H1 (cell line): ENCODE measurements at regions not wholly inside any gene's neighbourhood (a gene's known extent, or its start where the extent isn't known, plus 50 kb on each side); places are given as distances from the start of the nearest gene placed in this dataset.

ENCODE experiments used
- BRCA1 ChIP-seq: IDR thresholded peaks from 2 replicates; pipeline ENCODE4 v1.6.1; 2012; ENCODE audit warnings: low read depth, low read length, improper control_type of control experiment
- CBX5 ChIP-seq: fragments of 300-800, 300-1000 bp; sonication (generic); IDR thresholded peaks from 2 replicates; pipeline ENCODE4 v1.7.1; 2016; ENCODE audit warnings: antibody characterized with exemption, low read length, low read depth
- CEBPB ChIP-seq: IDR thresholded peaks from 2 replicates; pipeline ENCODE4 v1.6.1; 2012; ENCODE audit warnings: low read depth, low read length
- CHD7 ChIP-seq: fragments of 300-600 bp; sonication (generic); IDR thresholded peaks from 2 replicates; pipeline ENCODE4 v1.7.1; 2012; ENCODE audit warnings: low read length, moderate library complexity, mild to moderate bottlenecking, inconsistent platforms; ENCODE audit not compliant: insufficient replicate concordance
- EGR1 ChIP-seq: IDR thresholded peaks from 2 replicates; pipeline ENCODE4 v1.6.1; 2011; ENCODE audit warnings: low read depth, low read length, borderline replicate concordance
- EP300 ChIP-seq, 2 experiments: IDR thresholded peaks; 1 replicate in 1 of 2; 2 replicates in 1 of 2; pipeline ENCODE4 v1.6.1; 2011 to 2012; ENCODE audit warnings: low read depth in 2 of 2, low read length in 2 of 2, mild to moderate bottlenecking in 2 of 2, borderline replicate concordance in 1 of 2, inconsistent platforms in 1 of 2, moderate library complexity in 1 of 2
- KDM1A ChIP-seq: fragments of 200-600, 300-600 bp; sonication (generic); IDR thresholded peaks from 2 replicates; pipeline ENCODE4 v1.7.1; 2016; ENCODE audit warnings: mild to moderate bottlenecking, low read length, borderline replicate concordance
- POLR2A ChIP-seq, 2 experiments: IDR thresholded peaks; 1 replicate in 1 of 2; 2 replicates in 1 of 2; pipeline ENCODE4 v1.6.1; 2011; ENCODE audit warnings: low read depth in 2 of 2, low read length in 2 of 2, mild to moderate bottlenecking in 2 of 2; ENCODE audit errors: control extremely low read depth in 1 of 2
- RBBP5 ChIP-seq: IDR thresholded peaks from 2 replicates; pipeline ENCODE4 v1.7.1; 2012; ENCODE audit warnings: low read depth, mild to moderate bottlenecking, inconsistent platforms, low read length, moderate library complexity, borderline replicate concordance
- SP4 ChIP-seq: IDR thresholded peaks from 2 replicates; pipeline ENCODE4 v1.6.1; 2012; ENCODE audit warnings: low read length, inconsistent platforms
- TEAD4 ChIP-seq: IDR thresholded peaks from 2 replicates; pipeline ENCODE4 v1.6.1; 2012; ENCODE audit warnings: low read depth, low read length, inconsistent platforms, mixed read lengths
- USF2 ChIP-seq: IDR thresholded peaks from 2 replicates; pipeline ENCODE4 v1.6.1; 2011; ENCODE audit warnings: low read length, improper control_type of control experiment
- YY1 ChIP-seq: IDR thresholded peaks from 2 replicates; pipeline ENCODE4 v1.6.1; 2011; ENCODE audit warnings: low read depth, mild to moderate bottlenecking, low read length

GRCh38 chr2:128579825-128580224 lies 261.2 kb upstream of the HS6ST1 start (continued):
- TF ChIP-seq CHD7 (no peak), RBBP5 (no peak), YY1 (no peak), EGR1 (no peak), CBX5 (no peak), TEAD4 (no peak), KDM1A (no peak), USF2 (no peak), POLR2A (IDR thresholded peaks at IDR 0.05; ENCODE audit: control extremely low read depth in 1 of 2, low read depth in 2 of 2, low read length in 2 of 2) (no peak), BRCA1 (no peak), EP300 (IDR thresholded peaks at IDR 0.05; ENCODE audit: borderline replicate concordance in 1 of 2, low read depth in 2 of 2, low read length in 2 of 2) (no peak), SP4 (no peak), CEBPB (no peak)
